ENCODE measurements at regions not wholly inside any gene's neighbourhood (a gene's known extent, or its start where the extent isn't known, plus 50 kb on each side); places are given as distances from the start of the nearest gene placed in this dataset.

GRCh38 chr4:54359919-54360650 lies 131.0 kb downstream of the PDGFRA start:
- Histone ChIP-seq H3K4me3 (ENCODE audit: insufficient read depth, low read depth, low read length) (no peak overlapping the region), H3K4me1 (ENCODE audit: control insufficient read depth, insufficient read depth, low read length) (no peaks in the 10 kb centered on the region), H3K9me3 (ENCODE audit: control insufficient read depth, low read length) (no peaks in the 10 kb centered on the region), H3K36me3 (ENCODE audit: control insufficient read depth, insufficient read depth, low read length) (no peaks in the 10 kb centered on the region), H3K27ac (ENCODE audit: insufficient read depth, low read depth, low read length, poor library complexity, severe bottlenecking) (no peak overlapping the region), H3K27me3 (ENCODE audit: control insufficient read depth, insufficient read depth, low read length, poor library complexity, severe bottlenecking) (no peaks in the 10 kb centered on the region)
- 73 to 74% methylated on average over 5 of the region's 5 CpGs for WGBS, 2 experiments

- 81 to 85% methylated on average over 8 of the region's 8 CpGs for WGBS, 2 experiments
These were observed 133.9 kb downstream of the PDGFRA start for GRCh38 chr4:54363037-54363436.

GRCh38 chr4:54365691-54366090 lies 136.6 kb downstream of the PDGFRA start:
- 91 to 96% methylated on average over 3 of the region's 3 CpGs for WGBS, 2 experiments
- H3K4me1 ChIP-seq (ENCODE audit: control insufficient read depth, insufficient read depth, low read length), result no peaks in the 10 kb centered on the region
- H3K4me3 ChIP-seq (ENCODE audit: insufficient read depth, low read depth, low read length), result no peak overlapping the region
- no peak overlapping the region for H3K27ac ChIP-seq (ENCODE audit: insufficient read depth, low read depth, low read length, poor library complexity, severe bottlenecking)
- H3K36me3 ChIP-seq (ENCODE audit: control insufficient read depth, insufficient read depth, low read length), result no peaks in the 10 kb centered on the region
- no peaks in the 10 kb centered on the region for H3K9me3 ChIP-seq (ENCODE audit: control insufficient read depth, low read length)
- H3K27me3 ChIP-seq (ENCODE audit: control insufficient read depth, insufficient read depth, low read length, poor library complexity, severe bottlenecking), result no peaks in the 10 kb centered on the region

More at GRCh38 chr4:54363037-54363436, 133.9 kb downstream of the PDGFRA start:
- H3K27me3 ChIP-seq (ENCODE audit: control insufficient read depth, insufficient read depth, low read length, poor library complexity, severe bottlenecking), result no peaks in the 10 kb centered on the region
- no peak overlapping the region for H3K4me3 ChIP-seq (ENCODE audit: insufficient read depth, low read depth, low read length)
- H3K27ac ChIP-seq (ENCODE audit: insufficient read depth, low read depth, low read length, poor library complexity, severe bottlenecking), result no peak overlapping the region
- no peaks in the 10 kb centered on the region for H3K4me1 ChIP-seq (ENCODE audit: control insufficient read depth, insufficient read depth, low read length)
- no peaks in the 10 kb centered on the region for H3K9me3 ChIP-seq (ENCODE audit: control insufficient read depth, low read length)
- no peaks in the 10 kb centered on the region for H3K36me3 ChIP-seq (ENCODE audit: control insufficient read depth, insufficient read depth, low read length)

- no peaks in the 10 kb centered on the region for H3K9me3 ChIP-seq (ENCODE audit: control insufficient read depth, low read length)
- H3K4me1 ChIP-seq (ENCODE audit: control insufficient read depth, insufficient read depth, low read length), result no peaks in the 10 kb centered on the region
- no peak overlapping the region for H3K27ac ChIP-seq (ENCODE audit: insufficient read depth, low read depth, low read length, poor library complexity, severe bottlenecking)
- H3K27me3 ChIP-seq (ENCODE audit: control insufficient read depth, insufficient read depth, low read length, poor library complexity, severe bottlenecking), result no peaks in the 10 kb centered on the region
- 78% methylated on average over 1 of the region's 1 CpG; no CpG with 5 or more reads in 1 of the 2 experiments for WGBS, 2 experiments
- no peak overlapping the region for H3K4me3 ChIP-seq (ENCODE audit: insufficient read depth, low read depth, low read length)
- no peaks in the 10 kb centered on the region for H3K36me3 ChIP-seq (ENCODE audit: control insufficient read depth, insufficient read depth, low read length)
These were observed 138.0 kb downstream of the PDGFRA start for GRCh38 chr4:54367059-54367458.

GRCh38 chr4:54368281-54369265 lies 139.5 kb downstream of the PDGFRA start:
- H3K9me3 ChIP-seq (ENCODE audit: control insufficient read depth, low read length), result no peaks in the 10 kb centered on the region
- no peaks in the 10 kb centered on the region for H3K27me3 ChIP-seq (ENCODE audit: control insufficient read depth, insufficient read depth, low read length, poor library complexity, severe bottlenecking)
- no peaks in the 10 kb centered on the region for H3K4me1 ChIP-seq (ENCODE audit: control insufficient read depth, insufficient read depth, low read length)
- no peak overlapping the region for H3K4me3 ChIP-seq (ENCODE audit: insufficient read depth, low read depth, low read length)
- H3K36me3 ChIP-seq (ENCODE audit: control insufficient read depth, insufficient read depth, low read length), result no peaks in the 10 kb centered on the region
- WGBS, 2 experiments, result 90 to 96% methylated on average over 4 to 6 of the region's 6 CpGs
- H3K27ac ChIP-seq (ENCODE audit: insufficient read depth, low read depth, low read length, poor library complexity, severe bottlenecking), result no peak overlapping the region

GRCh38 chr4:54371173-54371572 lies 142.1 kb downstream of the PDGFRA start:
- WGBS, 2 experiments, result 95% methylated on average over 3 of the region's 3 CpGs
- no peak overlapping the region for H3K4me3 ChIP-seq (ENCODE audit: insufficient read depth, low read depth, low read length)
- H3K9me3 ChIP-seq (ENCODE audit: control insufficient read depth, low read length), result no peaks in the 10 kb centered on the region
- peaks cover 4% of the 10 kb centered on the region for H3K4me1 ChIP-seq (ENCODE audit: control insufficient read depth, insufficient read depth, low read length)
- no peak overlapping the region for H3K27ac ChIP-seq (ENCODE audit: insufficient read depth, low read depth, low read length, poor library complexity, severe bottlenecking)
- H3K27me3 ChIP-seq (ENCODE audit: control insufficient read depth, insufficient read depth, low read length, poor library complexity, severe bottlenecking), result no peaks in the 10 kb centered on the region
- no peaks in the 10 kb centered on the region for H3K36me3 ChIP-seq (ENCODE audit: control insufficient read depth, insufficient read depth, low read length)

GRCh38 chr4:54372951-54373350 lies 143.9 kb downstream of the PDGFRA start:
- Histone ChIP-seq H3K9me3 (ENCODE audit: control insufficient read depth, low read length) (no peaks in the 10 kb centered on the region), H3K4me1 (ENCODE audit: control insufficient read depth, insufficient read depth, low read length) (peaks cover 4% of the 10 kb centered on the region), H3K36me3 (ENCODE audit: control insufficient read depth, insufficient read depth, low read length) (no peaks in the 10 kb centered on the region), H3K27ac (ENCODE audit: insufficient read depth, low read depth, low read length, poor library complexity, severe bottlenecking) (no peak overlapping the region), H3K4me3 (ENCODE audit: insufficient read depth, low read depth, low read length) (no peak overlapping the region), H3K27me3 (ENCODE audit: control insufficient read depth, insufficient read depth, low read length, poor library complexity, severe bottlenecking) (no peaks in the 10 kb centered on the region)
- WGBS, 2 experiments, result 96 to 100% methylated on average over 1 to 2 of the region's 2 CpGs

GRCh38 chr4:54373718-54374210 lies 144.7 kb downstream of the PDGFRA start:
- Histone ChIP-seq H3K27ac (ENCODE audit: insufficient read depth, low read depth, low read length, poor library complexity, severe bottlenecking) (no peak overlapping the region), H3K27me3 (ENCODE audit: control insufficient read depth, insufficient read depth, low read length, poor library complexity, severe bottlenecking) (no peaks in the 10 kb centered on the region), H3K9me3 (ENCODE audit: control insufficient read depth, low read length) (no peaks in the 10 kb centered on the region), H3K36me3 (ENCODE audit: control insufficient read depth, insufficient read depth, low read length) (no peaks in the 10 kb centered on the region), H3K4me1 (ENCODE audit: control insufficient read depth, insufficient read depth, low read length) (peaks cover 4% of the 10 kb centered on the region), H3K4me3 (ENCODE audit: insufficient read depth, low read depth, low read length) (no peak overlapping the region)
- WGBS, 2 experiments, result 91 to 95% methylated on average over 4 of the region's 4 CpGs

GRCh38 chr4:54378461-54378860 lies 149.4 kb downstream of the PDGFRA start:
- H3K9me3 ChIP-seq (ENCODE audit: control insufficient read depth, low read length), result no peaks in the 10 kb centered on the region
- H3K27me3 ChIP-seq (ENCODE audit: control insufficient read depth, insufficient read depth, low read length, poor library complexity, severe bottlenecking), result no peaks in the 10 kb centered on the region
- no peak overlapping the region for H3K27ac ChIP-seq (ENCODE audit: insufficient read depth, low read depth, low read length, poor library complexity, severe bottlenecking)
- WGBS, 2 experiments, result 93 to 100% methylated on average over 1 of the region's 1 CpG
- H3K4me3 ChIP-seq (ENCODE audit: insufficient read depth, low read depth, low read length), result no peak overlapping the region
- H3K4me1 ChIP-seq (ENCODE audit: control insufficient read depth, insufficient read depth, low read length), result peaks cover 4% of the 10 kb centered on the region
- H3K36me3 ChIP-seq (ENCODE audit: control insufficient read depth, insufficient read depth, low read length), result no peaks in the 10 kb centered on the region

GRCh38 chr4:54384152-54384551 lies 155.1 kb downstream of the PDGFRA start:
- H3K4me1 ChIP-seq (ENCODE audit: control insufficient read depth, insufficient read depth, low read length), result no peaks in the 10 kb centered on the region
- no peaks in the 10 kb centered on the region for H3K36me3 ChIP-seq (ENCODE audit: control insufficient read depth, insufficient read depth, low read length)
- H3K9me3 ChIP-seq (ENCODE audit: control insufficient read depth, low read length), result no peaks in the 10 kb centered on the region
- 91 to 93% methylated on average over 5 of the region's 5 CpGs for WGBS, 2 experiments
- no peak overlapping the region for H3K27ac ChIP-seq (ENCODE audit: insufficient read depth, low read depth, low read length, poor library complexity, severe bottlenecking)
- H3K4me3 ChIP-seq (ENCODE audit: insufficient read depth, low read depth, low read length), result no peak overlapping the region
- H3K27me3 ChIP-seq (ENCODE audit: control insufficient read depth, insufficient read depth, low read length, poor library complexity, severe bottlenecking), result no peaks in the 10 kb centered on the region

Measured in ectodermal cell (in vitro differentiated cells).